Smooth muscle cell (in vitro differentiated cells): ENCODE measurements at regions not wholly inside any gene's neighbourhood (a gene's known extent, or its start where the extent isn't known, plus 50 kb on each side); places are given as distances from the start of the nearest gene placed in this dataset.

Source experiments
- DNase-seq: peaks from one replicate; lab custom pipeline; 2025; ENCODE audit not compliant: unreplicated experiment; lab: John Stamatoyannopoulos, UW
- H2AFZ ChIP-seq: fragments of 200-600 bp; sonication (generic); 2 replicates; pipeline ENCODE4 v1.6.0; 2016; ENCODE audit warnings: antibody characterized with exemption, low read depth, mild to moderate bottlenecking
- H3F3A ChIP-seq: fragments of 200-600 bp; sonication (generic); 2 replicates; pipeline ENCODE4 v1.6.0; 2017; ENCODE audit warnings: antibody characterized with exemption, low read depth
- H3K27ac ChIP-seq: fragments of 200-600 bp; sonication (generic); 2 replicates; pipeline ENCODE4 v1.5.1; 2016; ENCODE audit warnings: low read depth, mild to moderate bottlenecking
- H3K27me3 ChIP-seq: fragments of 200-600 bp; sonication (generic); 2 replicates; pipeline ENCODE4 v1.6.1; 2016; ENCODE audit warnings: low read depth, mild to moderate bottlenecking
- H3K36me3 ChIP-seq: fragments of 200-600 bp; sonication (generic); 2 replicates; pipeline ENCODE4 v1.5.1; 2016; ENCODE audit warnings: low read depth
- H3K4me1 ChIP-seq: fragments of 200-600 bp; sonication (generic); 2 replicates; pipeline ENCODE4 v1.5.1; 2016; ENCODE audit warnings: low read depth
- H3K4me2 ChIP-seq: fragments of 200-600 bp; sonication (generic); 2 replicates; pipeline ENCODE4 v1.6.0; 2016; ENCODE audit warnings: mild to moderate bottlenecking
- H3K4me3 ChIP-seq: fragments of 200-600 bp; sonication (generic); 2 replicates; pipeline ENCODE4 v1.5.1; 2016; ENCODE audit warnings: mild to moderate bottlenecking
- H3K79me2 ChIP-seq: fragments of 200-600 bp; sonication (generic); 2 replicates; pipeline ENCODE4 v1.6.0; 2016; ENCODE audit warnings: low read depth, mild to moderate bottlenecking
- H3K9ac ChIP-seq: fragments of 200-600 bp; sonication (generic); 2 replicates; pipeline ENCODE4 v1.6.0; 2016; ENCODE audit warnings: low read depth
- H3K9me3 ChIP-seq: fragments of 200-600 bp; sonication (generic); replicated peaks from 2 replicates; pipeline ENCODE4 v1.5.1; 2016; ENCODE audit warnings: low read depth
- H4K20me1 ChIP-seq: fragments of 200-600 bp; sonication (generic); 2 replicates; pipeline ENCODE4 v1.6.0; 2016; ENCODE audit warnings: low read depth
- CTCF ChIP-seq: fragments of 200-600 bp; sonication (generic); IDR thresholded peaks from 2 replicates; pipeline ENCODE4 v1.5.1; 2017; ENCODE audit warnings: borderline replicate concordance, mild to moderate bottlenecking, antibody characterized with exemption; ENCODE audit not compliant: insufficient read depth, poor library complexity, severe bottlenecking
- WGBS: methylation state at CpG from one replicate; pipeline ENCODE4 v1.1.7; 2016; ENCODE audit warnings: low lambda C conversion rate; 5-methylcytosine and 5-hydroxymethylcytosine counted together

- no peak overlapping the region for H3K9ac ChIP-seq
- H3K9me3 ChIP-seq, result no peaks in the 10 kb centered on the region
- H3K79me2 ChIP-seq, result no peaks in the 10 kb centered on the region
- TF ChIP-seq CTCF, result no peak
- H3K27ac ChIP-seq, result no peak overlapping the region
- no peaks in the 10 kb centered on the region for H3F3A ChIP-seq
- no peak overlapping the region for H3K4me3 ChIP-seq
- H3K27me3 ChIP-seq, result peaks cover 8% of the 10 kb centered on the region
- no peak for DNase-seq
- H2AFZ ChIP-seq, result no peak overlapping the region
- no peaks in the 10 kb centered on the region for H3K4me1 ChIP-seq
- no peaks in the 10 kb centered on the region for H4K20me1 ChIP-seq
- H3K36me3 ChIP-seq, result no peaks in the 10 kb centered on the region
- 84% methylated on average over 12 of the region's 12 CpGs for WGBS
- H3K4me2 ChIP-seq, result no peak overlapping the region
These were observed 67.0 kb upstream of the FRMD1 start for GRCh38 chr6:168145747-168146596.

GRCh38 chr6:168139121-168139520 is 60.1 kb upstream of the FRMD1 start:
- H3K9ac ChIP-seq, result no peak overlapping the region
- H4K20me1 ChIP-seq, result no peaks in the 10 kb centered on the region
- no peaks in the 10 kb centered on the region for H3F3A ChIP-seq
- H3K36me3 ChIP-seq, result no peaks in the 10 kb centered on the region
- no peak overlapping the region for H2AFZ ChIP-seq
- no peak overlapping the region for H3K4me3 ChIP-seq
- no peaks in the 10 kb centered on the region for H3K79me2 ChIP-seq
- no peak for TF ChIP-seq CTCF
- H3K4me2 ChIP-seq, result no peak overlapping the region
- H3K27ac ChIP-seq, result no peak overlapping the region
- peaks cover 8% of the 10 kb centered on the region for H3K27me3 ChIP-seq
- H3K9me3 ChIP-seq, result no peaks in the 10 kb centered on the region
- DNase-seq, result no peak
- no peaks in the 10 kb centered on the region for H3K4me1 ChIP-seq
- WGBS, result 93% methylated on average over 4 of the region's 4 CpGs

GRCh38 chr6:168138436-168138835 is 59.4 kb upstream of the FRMD1 start:
- no peaks in the 10 kb centered on the region for H3K9me3 ChIP-seq
- no peak overlapping the region for H2AFZ ChIP-seq
- WGBS, result 94% methylated on average over 6 of the region's 6 CpGs
- H3K36me3 ChIP-seq, result no peaks in the 10 kb centered on the region
- no peaks in the 10 kb centered on the region for H4K20me1 ChIP-seq
- H3F3A ChIP-seq, result peaks cover 1% of the 10 kb centered on the region
- no peak overlapping the region for H3K27ac ChIP-seq
- peaks cover 8% of the 10 kb centered on the region for H3K27me3 ChIP-seq
- peaks cover under 1% of the 10 kb centered on the region for H3K4me1 ChIP-seq
- no peak for DNase-seq
- no peak for TF ChIP-seq CTCF
- no peak overlapping the region for H3K4me2 ChIP-seq
- no peaks in the 10 kb centered on the region for H3K79me2 ChIP-seq
- no peak overlapping the region for H3K4me3 ChIP-seq
- H3K9ac ChIP-seq, result no peak overlapping the region

GRCh38 chr6:168137024-168137423 is 58.0 kb upstream of the FRMD1 start:
- Histone ChIP-seq H3K4me3 (no peak overlapping the region), H3K36me3 (no peaks in the 10 kb centered on the region), H3F3A (peaks cover 13% of the 10 kb centered on the region), H3K9ac (no peak overlapping the region), H3K9me3 (no peaks in the 10 kb centered on the region), H2AFZ (no peak overlapping the region), H4K20me1 (no peaks in the 10 kb centered on the region), H3K27me3 (no peaks in the 10 kb centered on the region), H3K79me2 (no peaks in the 10 kb centered on the region), H3K27ac (no peak overlapping the region), H3K4me1 (peaks cover 15% of the 10 kb centered on the region), H3K4me2 (no peak overlapping the region)
- DNase-seq, result no peak
- no peak for TF ChIP-seq CTCF
- WGBS, result 95% methylated on average over 9 of the region's 9 CpGs
